GM19438 (cell line): ENCODE measurements at regions not wholly inside any gene's neighbourhood (a gene's known extent, or its start where the extent isn't known, plus 50 kb on each side); places are given as distances from the start of the nearest gene placed in this dataset.

Experiments
- ATAC-seq: cut with Tn5 transposase; IDR thresholded peaks from one replicate; pipeline ENCODE4 v1.9.1; 2021; ENCODE audit warnings: low read depth; ENCODE audit not compliant: unreplicated experiment

DNA sequence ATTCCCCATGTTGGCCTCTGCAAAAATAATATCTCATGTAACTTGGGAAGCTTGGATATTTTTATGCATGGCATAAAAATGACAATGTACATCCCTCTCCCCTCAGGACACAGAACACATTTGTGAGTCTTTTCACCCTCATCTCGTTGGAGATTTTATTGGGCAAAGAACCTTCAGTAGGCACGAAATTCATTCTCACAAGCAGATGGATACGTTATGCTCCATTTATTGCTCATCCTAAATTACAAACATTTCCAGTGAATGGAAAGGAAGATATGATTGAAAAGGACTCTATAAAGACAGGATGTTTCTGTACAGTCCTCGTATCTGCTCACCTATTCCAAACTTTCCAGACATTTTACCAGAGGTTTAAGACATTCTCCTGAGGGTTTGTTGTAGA lies 1175.8 kb downstream of the UQCRFS1 start:
- no peak for ATAC-seq

DNA sequence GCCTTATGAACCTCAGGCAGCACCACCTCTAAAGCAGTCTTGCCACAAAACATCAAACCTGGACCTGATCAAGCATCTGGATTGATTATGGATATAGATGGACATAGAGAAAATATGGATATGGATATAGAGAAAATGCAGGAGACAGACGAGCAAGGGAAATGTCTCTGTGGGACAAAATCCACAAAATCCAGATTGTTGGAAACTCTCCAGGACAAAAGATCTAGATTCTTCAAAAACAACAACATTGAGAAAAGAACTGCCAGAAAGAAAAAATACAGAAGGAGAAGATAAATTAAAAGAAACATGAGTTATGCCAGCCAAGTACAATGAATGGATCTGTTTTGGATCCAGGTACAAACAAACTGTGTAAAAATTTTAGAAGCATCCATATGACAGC lies 1176.5 kb downstream of the UQCRFS1 start:
- ATAC-seq, result no peak

DNA sequence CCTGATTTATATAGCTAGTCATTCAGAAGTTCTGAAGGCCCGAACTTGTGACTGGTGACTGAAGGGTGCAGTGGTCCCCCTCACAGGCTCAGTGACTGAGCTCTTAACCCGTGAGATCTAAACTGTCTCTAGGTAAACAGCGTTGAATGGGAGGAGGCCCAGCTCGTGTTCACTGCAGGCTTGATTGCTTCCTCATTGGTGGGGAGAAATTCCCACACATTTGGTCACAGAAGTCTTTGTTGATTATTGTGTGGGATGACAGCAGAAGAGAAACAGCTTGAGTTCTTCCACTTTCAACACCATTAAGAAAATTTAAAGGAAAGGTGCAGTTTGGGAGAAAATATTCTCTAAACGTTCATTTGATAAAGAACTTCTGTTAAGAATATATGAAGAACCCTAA lies 1178.0 kb downstream of the UQCRFS1 start:
- ATAC-seq, result no peak

DNA sequence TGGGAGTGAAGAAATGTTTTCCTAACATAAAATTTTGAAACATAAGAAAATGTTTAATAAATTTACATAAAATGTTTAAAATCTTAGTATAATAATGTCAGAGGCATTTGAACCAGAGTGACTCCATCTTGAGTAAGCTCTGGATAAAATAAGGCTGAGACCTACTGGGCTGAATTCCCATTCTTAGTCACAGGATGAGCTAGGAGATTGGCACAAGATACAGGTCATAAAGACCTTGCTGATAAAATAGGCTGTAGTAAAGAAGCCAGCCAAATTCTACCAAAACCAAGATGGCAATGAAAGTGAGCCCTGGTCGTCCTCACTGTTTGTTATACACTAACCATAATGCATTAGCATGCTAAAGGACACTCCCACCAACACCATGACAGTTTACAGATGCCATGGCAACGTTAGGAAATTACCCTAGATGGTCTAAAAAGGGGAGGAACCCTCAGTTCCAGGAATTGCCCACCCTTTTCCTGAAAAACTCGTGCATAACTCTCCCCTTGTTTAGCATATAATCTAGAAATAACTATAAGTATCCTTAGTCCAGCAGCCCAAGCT lies 1184.0 kb downstream of the UQCRFS1 start:
- ATAC-seq, result no peak

DNA sequence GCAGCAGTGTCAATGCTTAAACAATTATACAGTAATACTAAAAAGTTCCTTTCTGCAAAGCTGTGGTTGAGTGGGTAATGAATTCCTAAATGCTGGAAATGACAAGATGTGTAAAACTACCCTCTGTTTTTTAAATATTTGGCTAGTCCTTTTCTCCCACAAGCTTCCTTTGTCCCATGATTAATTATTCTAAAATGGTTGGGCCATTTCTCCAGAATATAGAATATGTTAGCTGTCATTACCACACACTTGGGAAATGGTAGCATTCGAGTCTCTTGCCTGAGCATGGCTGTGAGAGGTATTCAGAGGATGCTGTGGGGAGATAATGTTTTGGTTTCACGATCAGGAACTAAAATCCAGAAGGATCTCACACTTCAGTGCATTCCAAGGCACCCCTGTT lies 1185.8 kb downstream of the UQCRFS1 start:
- ATAC-seq, result no peak

DNA sequence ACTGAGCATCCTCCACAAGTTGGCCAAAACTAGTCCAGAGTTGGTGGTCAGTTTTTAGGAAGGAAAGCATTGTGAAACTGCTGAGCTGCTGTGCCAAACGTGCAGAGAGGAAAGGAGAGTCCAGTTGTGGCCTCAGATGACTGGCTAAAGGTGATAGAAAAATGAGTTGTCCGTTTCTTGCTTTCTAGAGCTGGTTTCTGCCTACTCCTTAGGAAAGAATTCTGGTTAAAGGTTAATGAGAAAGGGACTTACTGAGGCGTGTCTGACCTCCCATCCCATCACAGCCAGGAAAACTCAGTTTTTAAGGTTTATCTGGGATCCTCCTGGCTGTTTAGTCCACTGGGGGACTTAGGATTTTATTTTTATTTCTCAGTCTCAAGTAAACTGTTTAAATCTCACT lies 1186.3 kb downstream of the UQCRFS1 start:
- ATAC-seq, result no peak

DNA sequence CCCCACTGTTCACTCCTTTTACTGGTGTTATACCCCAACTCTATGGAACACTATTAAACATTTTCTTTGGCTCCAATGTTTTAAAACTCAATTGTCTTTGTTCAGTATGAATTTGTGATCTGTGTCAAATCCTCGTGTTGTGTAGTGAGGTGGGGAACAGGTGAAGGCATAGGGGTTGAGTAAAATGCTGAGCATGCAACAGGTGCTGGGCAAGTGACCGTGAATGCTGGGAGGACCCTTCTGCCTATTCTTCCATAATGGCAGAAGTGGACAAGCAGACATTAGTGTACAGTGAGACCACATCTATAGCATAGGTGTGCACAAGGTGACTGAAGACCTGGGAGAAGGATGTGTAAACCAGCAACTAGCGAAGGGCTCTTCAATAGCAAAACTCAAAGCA lies 1188.0 kb downstream of the UQCRFS1 start:
- no peak for ATAC-seq

DNA sequence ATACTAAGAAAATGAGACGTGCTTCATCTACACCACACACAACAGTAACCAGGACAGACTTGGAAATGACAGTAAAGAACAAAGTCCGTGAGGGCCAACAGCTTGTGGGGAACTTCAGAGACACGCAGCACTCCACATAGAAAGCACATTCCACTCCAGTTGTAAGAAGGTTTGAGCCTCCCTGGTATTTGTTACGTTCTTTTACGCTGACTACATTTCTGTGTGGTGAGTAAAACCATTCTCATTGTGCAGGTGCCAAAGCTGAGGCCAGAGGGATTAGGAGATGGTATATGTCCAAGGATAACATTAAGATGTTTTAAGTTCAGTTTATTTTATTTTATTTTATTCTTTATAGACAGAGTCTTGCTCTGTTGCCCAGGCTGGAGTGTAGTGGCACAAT lies 1189.9 kb downstream of the UQCRFS1 start:
- no peak for ATAC-seq

DNA sequence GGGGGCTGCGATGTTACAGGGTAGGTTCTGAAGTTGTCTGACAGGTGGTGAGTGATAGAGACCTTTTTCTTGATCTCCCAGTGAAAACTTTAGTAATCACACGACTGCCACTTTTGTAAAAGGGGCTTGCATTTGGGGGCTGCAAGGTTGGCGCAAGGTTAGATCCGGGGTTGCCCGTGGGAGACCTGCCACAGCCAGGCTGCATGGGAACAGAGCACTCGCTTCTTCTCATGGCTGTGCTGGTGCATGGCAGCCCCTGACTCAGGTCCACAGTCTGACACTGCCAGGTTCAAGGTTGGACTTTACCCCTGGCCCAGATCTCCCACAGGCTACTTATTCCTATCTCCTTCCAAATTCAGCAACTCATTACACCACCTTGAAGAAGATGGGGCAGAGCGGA lies 1190.4 kb downstream of the UQCRFS1 start:
- ATAC-seq, result no peak

DNA sequence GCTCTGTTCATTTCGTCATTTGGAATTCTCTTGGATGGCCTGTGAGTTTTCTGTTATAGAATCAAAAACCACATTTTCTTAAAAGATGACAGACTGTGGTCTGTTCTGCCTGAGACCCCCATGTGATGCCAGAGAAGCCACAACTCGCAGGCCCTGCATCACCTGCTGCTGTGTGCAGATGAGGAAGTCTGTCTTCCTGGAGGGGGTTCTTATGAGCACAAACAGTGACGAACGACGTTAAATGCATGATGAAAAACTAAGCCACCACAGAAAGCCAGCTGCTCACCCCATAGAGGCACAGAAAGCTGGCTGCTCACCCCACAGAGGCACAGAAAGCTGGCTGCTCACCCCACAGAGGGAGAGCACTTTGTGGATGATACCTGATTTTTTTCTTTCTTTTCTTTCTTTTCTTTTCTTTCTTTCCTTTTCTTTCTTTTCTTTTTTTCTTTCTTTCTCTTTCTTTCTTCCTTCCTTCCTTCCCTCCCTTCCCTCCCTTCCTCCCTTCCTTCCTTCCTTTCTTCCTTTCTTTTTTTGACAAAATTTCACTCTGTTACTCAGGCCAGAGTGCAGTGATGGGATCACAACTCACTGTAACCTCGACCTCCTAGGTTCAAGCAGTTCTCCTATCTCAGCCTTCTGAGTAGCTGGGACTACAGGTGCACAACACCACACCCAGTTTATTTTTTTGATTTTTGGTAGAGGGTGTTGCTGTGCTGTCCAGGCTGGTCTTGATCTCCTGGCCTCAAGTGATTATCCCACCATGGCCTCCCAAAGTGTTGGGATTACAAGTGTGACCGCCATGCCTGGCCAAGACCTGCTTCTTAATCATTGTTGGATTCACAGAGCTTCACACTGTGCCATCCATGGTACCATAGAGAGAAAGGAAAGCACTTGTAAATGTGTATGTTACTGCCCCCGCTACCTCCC lies 1191.4 kb downstream of the UQCRFS1 start:
- no peak for ATAC-seq

DNA sequence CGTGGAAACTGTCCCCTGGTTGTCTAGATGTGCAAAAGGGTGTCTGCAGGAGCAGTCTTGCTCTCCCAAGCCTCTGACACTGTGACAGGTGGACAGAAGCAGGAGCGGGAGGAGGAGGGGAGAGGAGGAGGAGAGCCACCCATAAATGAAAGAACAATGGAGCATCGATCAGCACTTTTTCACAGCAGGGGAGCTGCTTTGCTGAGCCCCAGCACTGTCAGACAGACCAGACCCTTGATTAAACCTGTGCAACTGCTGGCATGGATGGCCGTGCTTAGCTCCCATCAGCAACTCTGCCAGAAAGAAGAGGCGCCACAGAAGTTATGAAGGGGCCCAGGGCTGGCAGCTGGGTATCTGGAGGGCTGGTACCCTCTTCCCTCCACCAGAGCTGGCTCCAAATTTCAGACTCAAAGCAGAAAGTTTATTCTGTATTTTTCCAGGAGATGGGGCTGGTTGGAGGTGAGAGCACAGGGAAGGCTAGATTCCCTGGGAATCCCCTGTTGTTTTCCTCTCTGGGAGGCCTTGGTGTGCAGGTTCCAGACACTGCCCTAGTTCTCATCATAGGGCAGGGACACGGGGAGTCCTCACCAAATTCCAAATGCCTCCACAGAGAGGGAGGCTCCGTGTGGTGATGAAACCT lies 1192.2 kb downstream of the UQCRFS1 start:
- no peak for ATAC-seq

DNA sequence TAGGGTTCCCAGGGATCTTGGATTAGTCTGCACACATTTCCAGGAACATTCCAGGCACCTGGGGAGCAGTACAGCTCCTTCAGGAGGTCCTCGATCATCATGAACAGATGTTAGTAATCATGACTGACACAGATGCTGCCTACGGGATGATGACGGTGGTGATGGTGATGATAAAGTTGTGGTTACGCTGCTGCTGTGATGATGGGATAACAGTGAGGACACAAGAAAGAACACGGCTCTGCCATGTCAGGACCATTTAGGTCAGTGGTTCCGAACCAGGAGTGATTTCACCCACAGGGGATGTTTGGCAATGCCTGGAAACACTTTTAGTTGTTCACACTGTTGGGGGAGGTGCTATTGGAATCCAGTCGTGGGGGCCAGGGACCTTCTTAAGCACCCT lies 1193.0 kb downstream of the UQCRFS1 start:
- no peak for ATAC-seq

DNA sequence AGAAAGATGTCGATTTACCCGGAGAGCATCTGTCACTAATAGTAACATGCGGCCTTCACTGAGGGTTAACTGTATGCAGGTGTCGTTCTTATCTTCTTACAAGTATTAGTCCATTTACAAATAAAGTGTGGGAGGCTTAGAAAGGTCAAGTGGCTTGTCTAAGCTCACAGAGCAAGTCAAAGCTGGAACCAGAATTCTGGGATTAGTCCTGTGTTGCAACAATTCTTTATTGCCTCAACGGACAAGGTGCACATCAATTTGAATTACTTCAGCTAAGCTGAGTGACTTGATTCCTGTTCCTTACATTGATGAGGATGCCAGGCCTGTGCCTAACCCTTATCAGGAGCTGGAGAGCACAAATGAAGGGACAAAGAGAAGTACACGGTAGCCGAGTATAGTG lies 1193.6 kb downstream of the UQCRFS1 start:
- ATAC-seq, result no peak

DNA sequence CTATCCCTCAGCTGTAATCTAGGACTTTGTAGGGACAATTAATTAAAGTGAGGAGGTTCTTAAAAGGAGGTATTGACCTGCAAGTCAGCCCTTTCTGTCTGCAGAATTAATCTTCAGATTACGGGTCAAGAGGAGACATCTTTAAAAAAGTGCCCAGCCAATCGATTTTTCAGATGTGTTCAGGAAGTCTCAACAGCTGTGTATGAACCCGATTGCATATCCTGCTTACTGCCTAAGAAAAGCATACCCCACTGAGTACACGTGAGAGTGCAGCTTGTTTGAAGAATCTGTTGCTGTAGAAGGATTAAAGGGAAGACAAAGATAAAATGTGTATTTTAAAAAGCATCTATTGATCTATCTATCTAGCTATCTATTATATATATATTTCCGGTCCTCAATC lies 1194.5 kb downstream of the UQCRFS1 start:
- no peak for ATAC-seq

DNA sequence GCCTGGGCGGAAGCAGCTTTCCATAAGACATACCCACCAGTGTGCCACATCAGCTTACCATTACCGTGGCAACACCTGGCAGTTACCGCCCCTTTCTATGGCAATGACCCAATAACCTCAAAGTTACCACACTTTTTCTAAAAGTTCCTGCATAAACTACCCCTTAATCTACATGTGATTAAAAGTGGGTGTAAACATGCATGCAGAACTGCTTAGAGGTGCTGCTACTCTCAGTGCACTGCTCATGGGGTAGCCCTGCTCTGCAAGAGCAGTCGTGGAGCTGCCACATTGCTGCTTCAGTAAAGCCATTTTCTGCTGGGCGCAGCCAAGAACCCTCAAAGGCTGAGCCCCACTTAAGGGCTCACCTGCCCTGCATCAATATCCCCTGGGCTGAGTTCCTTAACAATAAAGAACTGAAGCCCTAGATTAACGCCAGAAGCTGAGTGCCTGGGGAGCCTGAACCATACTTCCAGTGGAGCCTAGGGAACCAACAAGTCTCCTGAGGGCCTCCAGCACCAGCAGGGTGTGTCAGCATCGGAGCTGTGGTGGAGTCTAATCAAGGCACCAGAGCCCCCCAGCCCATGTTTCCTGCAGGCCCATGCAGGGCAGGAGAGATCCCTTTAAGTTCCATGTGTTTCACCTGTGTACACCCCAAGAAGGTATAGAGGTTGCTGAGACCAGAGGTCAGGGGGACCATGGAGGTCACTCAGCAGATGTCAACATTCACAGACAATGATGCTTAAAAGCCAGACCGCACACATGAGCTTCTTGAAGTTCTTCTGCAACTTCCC lies 1198.1 kb downstream of the UQCRFS1 start:
- no peak for ATAC-seq

DNA sequence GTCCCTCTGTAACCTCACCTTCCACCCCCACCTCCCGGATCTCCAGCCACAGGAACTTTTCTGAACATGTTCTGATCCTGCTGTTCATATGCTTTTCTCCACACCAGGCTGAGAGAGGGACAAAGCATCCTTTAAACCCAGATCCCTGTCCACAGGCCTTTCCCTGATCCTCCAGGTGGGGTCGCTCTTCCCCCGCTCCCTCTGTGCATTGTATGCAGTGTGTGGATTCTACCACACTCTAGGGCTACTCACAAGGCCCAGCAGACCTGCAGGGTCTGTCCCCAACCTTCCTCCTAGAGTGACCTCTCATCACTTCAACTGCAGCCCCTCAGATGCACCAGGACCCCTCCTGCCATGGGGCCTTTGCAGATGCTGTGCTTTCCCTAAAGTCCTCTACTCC lies 1200.6 kb downstream of the UQCRFS1 start:
- no peak for ATAC-seq

DNA sequence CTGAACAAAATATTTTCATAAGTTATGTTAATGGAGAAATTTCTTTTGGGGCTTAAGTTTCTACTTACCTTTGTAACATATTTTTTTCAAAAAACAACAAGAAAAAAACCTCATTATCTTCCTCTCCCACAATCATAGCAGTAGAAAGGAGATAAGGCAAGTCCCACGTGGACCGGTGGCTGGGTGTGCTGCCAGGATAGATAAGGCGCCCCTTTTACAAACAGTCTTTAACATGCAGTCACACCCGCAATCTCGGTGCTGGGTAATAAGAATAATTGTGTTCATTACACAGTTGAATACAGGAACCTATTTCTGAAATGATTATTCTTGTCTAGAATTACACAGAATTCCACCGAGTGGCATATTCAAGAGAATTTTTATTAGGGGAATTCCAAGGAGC lies 1202.3 kb downstream of the UQCRFS1 start:
- no peak for ATAC-seq

DNA sequence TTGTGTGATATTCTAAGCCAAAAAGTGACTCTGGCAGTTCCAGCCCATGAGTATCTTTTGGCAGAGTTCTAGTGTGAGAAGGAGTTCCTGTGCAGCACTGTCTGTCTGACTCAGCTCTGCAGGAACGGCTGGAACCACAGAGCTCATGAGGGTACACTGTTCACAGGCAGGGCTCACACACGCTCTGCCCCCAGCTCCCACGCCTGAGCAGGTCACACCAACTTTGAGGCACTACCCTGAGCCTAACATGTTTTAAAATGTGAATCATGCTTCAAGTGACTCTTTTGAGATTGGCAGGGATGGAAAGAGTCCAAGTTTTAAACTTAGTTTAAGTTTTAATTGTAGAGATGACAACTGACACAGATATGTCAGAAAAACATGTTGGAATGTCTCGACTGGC lies 1203.3 kb downstream of the UQCRFS1 start:
- ATAC-seq, result no peak

DNA sequence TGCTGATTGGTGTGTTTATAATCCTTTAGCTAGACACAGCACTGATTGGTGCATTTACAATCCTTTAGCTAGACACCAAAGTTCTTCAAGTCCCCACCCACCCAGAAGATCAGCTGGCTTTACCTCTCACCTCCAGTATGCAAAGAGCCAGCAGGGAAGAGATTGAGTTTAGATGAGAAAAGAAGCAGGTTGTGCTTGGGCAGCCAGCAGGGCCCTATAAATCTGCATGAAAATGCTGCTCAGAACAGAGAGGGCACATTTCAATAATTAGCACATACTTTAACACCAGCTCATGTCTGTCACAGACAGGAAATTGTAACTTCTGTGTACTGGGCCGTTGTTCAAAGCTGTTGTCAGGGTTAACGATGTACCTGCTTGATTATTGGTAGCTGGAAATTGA lies 1204.3 kb downstream of the UQCRFS1 start:
- no peak for ATAC-seq

DNA sequence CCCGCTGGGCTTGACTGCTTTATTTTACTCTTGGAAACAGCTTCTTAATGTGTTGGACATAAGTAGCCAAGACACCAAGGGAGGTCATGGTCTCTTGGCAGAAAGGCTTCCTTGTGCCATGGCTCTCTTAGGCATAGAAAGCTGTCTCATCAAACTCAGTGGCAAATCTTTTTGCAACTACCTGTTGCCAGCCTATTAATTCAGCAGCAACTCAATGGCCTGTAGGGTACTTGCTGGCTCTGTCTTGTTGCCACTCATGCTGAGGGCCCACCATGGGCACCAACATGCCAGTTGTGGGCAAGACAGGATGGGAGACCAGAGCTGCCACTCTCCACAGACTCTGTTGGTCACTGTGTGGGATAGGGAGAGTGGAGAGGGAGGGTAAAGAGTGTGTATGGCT lies 1209.4 kb downstream of the UQCRFS1 start:
- no peak for ATAC-seq

DNA sequence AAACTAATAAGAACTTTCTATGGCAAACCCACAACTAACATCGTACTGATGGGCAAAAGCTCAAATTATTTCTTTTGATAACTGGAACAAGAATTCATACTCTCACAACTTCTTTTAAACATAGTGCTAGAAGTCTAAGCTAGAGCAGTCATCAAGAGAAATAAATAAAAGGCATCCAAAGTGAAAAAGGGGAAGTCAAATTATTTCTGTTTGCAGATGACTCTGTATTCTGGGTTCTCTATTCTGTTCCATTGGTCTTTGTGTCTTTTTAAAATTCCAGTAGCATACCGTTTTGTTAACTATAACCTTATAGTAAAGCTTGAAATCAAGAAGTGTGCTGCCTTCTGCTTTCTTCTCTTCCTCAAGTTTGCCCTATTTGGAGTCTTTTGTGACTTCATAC lies 1215.9 kb downstream of the UQCRFS1 start:
- ATAC-seq, result no peak
